ENCODE measurements at regions not wholly inside any gene's neighbourhood (a gene's known extent, or its start where the extent isn't known, plus 50 kb on each side); places are given as distances from the start of the nearest gene placed in this dataset.

- DNase-seq (ENCODE audit: low read depth in 1 of 2, low spot score in 1 of 2) (no peak), FAIRE-seq (no peak), ATAC-seq (no peak)
- TF ChIP-seq CHD4 (IDR thresholded peaks at IDR 0.05; ENCODE audit: borderline replicate concordance) (no peak), NR3C1 (IDR thresholded peaks at IDR 0.05) (no peak), RNF2 (IDR thresholded peaks at IDR 0.05; ENCODE audit: borderline replicate concordance, low read depth) (no peak), JUNB (IDR thresholded peaks at IDR 0.05) (no peak), NPAS2 (CRISPR knock-in tag; IDR thresholded peaks at IDR 0.05; ENCODE audit: borderline replicate concordance) (no peak), MAX (IDR thresholded peaks at IDR 0.05) (no peak), MAFK (IDR thresholded peaks at IDR 0.05; ENCODE audit: partially characterized antibody) (no peak), POLR2AphosphoS2 (conservative IDR thresholded peaks at IDR 0.05; ENCODE audit: low read length) (no peak)
- no peak overlapping the region for H3K4me3 ChIP-seq
- H3K27ac ChIP-seq = no peak overlapping the region
- 84% methylated on average over 3 of the region's 3 CpGs for WGBS (ENCODE audit: missing lambda C conversion rate)
- ChIA-PET POLR2A (no interaction called here), CTCF (no interaction called here)
- no peak overlapping the region for H3K4me2 ChIP-seq
- H3K9me3 ChIP-seq = peaks cover 5% of the 10 kb centered on the region; the same call in 2 of the 3 replicates
- peaks cover 15% of the 10 kb centered on the region for H3K4me1 ChIP-seq
These were observed 171.8 kb upstream of the LPP start for GRCh38 chr3:187982142-187982541.

- ATAC-seq (no peak), DNase-seq (ENCODE audit: low read depth in 1 of 2, low spot score in 1 of 2) (no peak), FAIRE-seq (no peak)
- H3K9me3 ChIP-seq = no peaks in the 10 kb centered on the region
- H3K4me2 ChIP-seq = no peak overlapping the region
- H3K27ac ChIP-seq = no peak overlapping the region
- ChIA-PET POLR2A (no interaction called here), CTCF (no interaction called here)
- H3K4me3 ChIP-seq = no peak overlapping the region
- WGBS (ENCODE audit: missing lambda C conversion rate) = 84% methylated on average over 6 of the region's 6 CpGs
- H3K4me1 ChIP-seq = peaks cover 19% of the 10 kb centered on the region
- TF ChIP-seq CBX2 (IDR thresholded peaks at IDR 0.05; ENCODE audit: borderline replicate concordance, low read depth) = no peak
- no peak for TF ChIP-seq POLR2AphosphoS2 (conservative IDR thresholded peaks at IDR 0.05; ENCODE audit: low read length)
- TF ChIP-seq EHF (CRISPR knock-in tag; IDR thresholded peaks at IDR 0.05) = no peak
These were observed 170.4 kb upstream of the LPP start for GRCh38 chr3:187983484-187984124.

GRCh38 chr3:187985647-187986046 lies 168.3 kb upstream of the LPP start:
- no peak for DNase-seq (ENCODE audit: low read depth in 1 of 2, low spot score in 1 of 2)
- no peak overlapping the region for H3K4me3 ChIP-seq
- no peak overlapping the region; the same call in 2 of the 3 replicates for H3K4me2 ChIP-seq
- H3K4me1 ChIP-seq = peaks cover 19% of the 10 kb centered on the region
- no peaks in the 10 kb centered on the region for H3K9me3 ChIP-seq
- WGBS (ENCODE audit: missing lambda C conversion rate) = 94% methylated on average over 2 of the region's 2 CpGs
- H3K27ac ChIP-seq = peak overlapping the region; percentile 62 to 72; a peak in 3 of 6 replicates
- TF ChIP-seq CTCF (IDR thresholded peaks at IDR 0.05) (no peak), CHD4 (IDR thresholded peaks at IDR 0.05; ENCODE audit: borderline replicate concordance) (no peak), ATOH8 (CRISPR knock-in tag; IDR thresholded peaks at IDR 0.05; ENCODE audit: low read depth) (no peak), JUN (IDR thresholded peaks at IDR 0.05) (no peak), JUNB (IDR thresholded peaks at IDR 0.05) (no peak), BCL3 (IDR thresholded peaks at IDR 0.05) (no peak), NR3C1 (IDR thresholded peaks at IDR 0.05) (no peak), BHLHE40 (IDR thresholded peaks at IDR 0.05; ENCODE audit: low read depth, low read length) (no peak), CBX2 (IDR thresholded peaks at IDR 0.05; ENCODE audit: borderline replicate concordance, low read depth) (no peak), FOSB (CRISPR knock-in tag; IDR thresholded peaks at IDR 0.05) (no peak), MYC (IDR thresholded peaks at IDR 0.05; ENCODE audit: borderline replicate concordance, low read length) (no peak), POLR2AphosphoS2 (conservative IDR thresholded peaks at IDR 0.05; ENCODE audit: low read length) (no peak), ZNF302 (CRISPR knock-in tag; IDR thresholded peaks at IDR 0.05) (no peak), HMGXB4 (CRISPR knock-in tag; IDR thresholded peaks at IDR 0.05; ENCODE audit: borderline replicate concordance) (no peak), MAX (IDR thresholded peaks at IDR 0.05) (no peak), KDM1A (IDR thresholded peaks at IDR 0.05; ENCODE audit: low read depth) (no peak)
- ATAC-seq = no peak
- ChIA-PET POLR2A (no interaction called here), CTCF (no interaction called here)
- no peak for FAIRE-seq

Data from A549 (cell line).